ELR (cell line): ENCODE measurements at regions not wholly inside any gene's neighbourhood (a gene's known extent, or its start where the extent isn't known, plus 50 kb on each side); places are given as distances from the start of the nearest gene placed in this dataset.
A peak's percentile ranks its signal among the peaks of the same experiment; 100 is the strongest.

Experiments
- DNase-seq: peaks from one replicate; pipeline ENCODE4 v3.0.0-alpha.2; 2015; ENCODE audit warnings: low read depth

DNA sequence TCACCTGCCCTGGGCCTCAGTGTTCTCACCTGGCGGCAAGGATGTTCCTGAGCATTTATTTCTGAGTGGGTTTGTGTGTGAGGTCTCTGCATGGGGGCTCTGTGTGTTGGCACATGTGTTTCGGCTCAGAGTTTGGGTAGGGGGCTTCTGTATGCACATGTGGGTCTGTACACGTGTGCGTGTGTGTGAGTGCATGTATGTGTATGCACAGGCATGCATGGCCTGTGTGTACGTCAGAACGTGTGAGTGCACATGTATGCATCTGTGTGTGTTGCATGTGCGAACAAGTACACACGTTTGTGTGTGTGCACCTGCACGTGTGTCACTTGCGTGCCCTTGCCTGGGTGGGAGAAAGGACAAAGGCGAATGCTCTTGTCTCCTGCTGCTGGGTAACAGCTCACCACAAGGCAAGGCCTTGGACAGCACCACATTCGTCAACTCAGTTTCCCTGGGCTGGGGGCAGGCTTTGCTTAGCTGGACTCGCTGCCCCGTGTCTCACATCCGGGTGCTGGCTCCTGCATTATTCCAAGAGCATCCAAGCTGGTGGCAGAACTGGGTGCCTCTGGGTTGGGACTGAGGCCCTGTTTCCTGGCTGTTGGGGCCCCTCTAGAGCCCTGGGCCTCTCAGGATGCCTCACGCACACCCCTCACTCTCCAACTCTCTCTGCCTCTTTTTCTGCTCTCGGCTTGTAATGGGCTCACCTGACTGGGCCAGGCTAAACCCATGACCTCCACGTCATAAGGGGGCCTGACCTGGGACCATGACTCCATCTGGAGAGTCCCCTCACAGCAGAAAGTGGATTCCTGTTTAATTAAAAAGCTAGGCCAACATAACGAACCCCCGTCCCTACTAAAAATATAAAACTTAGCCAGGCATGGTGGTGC, 153.6 kb upstream of the C14orf180 start:
- DNase-seq = no peak

DNA sequence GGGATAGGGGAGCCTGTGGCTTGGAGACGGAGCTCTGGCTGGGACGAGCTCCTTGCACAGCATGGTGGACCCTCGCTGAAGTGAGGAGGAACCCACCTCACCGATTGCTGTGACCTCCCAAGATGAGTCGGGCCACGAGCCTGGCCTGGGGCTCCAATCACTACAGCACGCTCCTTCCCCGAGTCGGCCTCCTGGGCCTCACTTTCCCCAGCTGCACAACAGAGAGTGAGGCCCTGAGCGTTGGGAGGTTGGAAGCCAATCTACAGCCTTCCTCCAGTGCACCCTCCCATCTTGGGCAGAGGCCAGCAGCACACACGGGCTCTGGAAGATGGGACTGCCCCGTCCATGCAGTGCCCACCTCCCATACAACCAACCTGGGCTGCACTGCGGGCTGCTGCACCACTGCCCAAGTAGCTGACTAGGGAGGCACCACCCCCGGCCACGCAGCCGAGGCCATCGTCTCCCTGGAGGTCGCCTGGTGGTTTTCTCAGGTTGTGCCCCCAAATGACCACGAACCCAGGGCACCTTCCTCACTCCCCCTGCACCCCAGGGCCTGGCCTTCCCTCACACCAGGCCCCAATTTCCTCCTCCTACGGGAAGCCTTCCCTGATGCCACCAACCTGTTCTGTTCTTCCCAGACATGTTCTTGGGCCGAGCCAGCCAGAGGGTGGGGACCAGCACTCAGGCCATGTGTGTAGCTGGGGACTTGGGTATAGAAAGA, 152.3 kb upstream of the C14orf180 start:
- DNase-seq = no peak

DNA sequence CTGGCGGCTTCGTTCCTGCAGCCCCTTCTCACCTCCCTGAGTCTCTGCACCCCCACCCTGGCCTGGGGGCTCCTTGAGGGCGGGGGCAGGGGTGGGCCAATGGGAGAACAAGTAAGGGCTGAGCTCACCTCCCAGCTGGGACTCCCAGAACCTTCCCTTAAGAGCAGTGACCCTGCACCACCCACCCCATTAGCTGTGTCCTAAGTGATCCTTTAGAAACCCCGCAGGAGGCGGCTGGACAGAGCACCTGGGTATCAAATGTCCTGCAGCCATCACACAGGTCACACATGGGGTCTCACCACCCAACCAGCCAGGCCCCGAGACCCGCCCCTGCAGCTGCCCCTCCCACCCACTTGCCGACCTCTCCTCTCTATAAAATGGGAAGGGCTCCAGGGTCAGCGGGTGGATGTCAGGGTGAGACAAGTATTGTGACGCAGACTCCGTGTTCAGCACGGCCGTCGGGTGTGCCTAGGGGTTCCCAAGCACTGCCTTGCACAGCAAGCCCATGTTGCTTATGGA, 151.2 kb upstream of the C14orf180 start:
- DNase-seq = no peak

DNA sequence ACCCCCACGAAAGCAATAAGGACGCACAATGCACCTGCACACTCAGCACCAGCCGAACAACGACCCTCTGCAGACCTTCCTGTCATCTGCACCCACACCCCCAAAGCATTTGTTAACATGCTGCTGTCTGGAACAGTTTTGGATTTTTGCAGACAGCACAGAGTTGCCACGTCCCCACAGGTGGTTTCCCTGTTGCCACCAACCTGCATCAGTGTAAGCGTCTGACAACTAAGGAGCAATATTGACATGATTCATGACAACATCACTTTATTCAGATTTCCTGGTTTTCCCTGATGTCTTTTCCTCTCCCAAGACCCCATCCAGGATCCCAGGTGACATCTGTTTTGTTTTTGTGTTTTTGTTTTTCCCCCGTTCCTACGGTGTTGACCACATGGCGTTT, 150.7 kb upstream of the C14orf180 start:
- no peak for DNase-seq

DNA sequence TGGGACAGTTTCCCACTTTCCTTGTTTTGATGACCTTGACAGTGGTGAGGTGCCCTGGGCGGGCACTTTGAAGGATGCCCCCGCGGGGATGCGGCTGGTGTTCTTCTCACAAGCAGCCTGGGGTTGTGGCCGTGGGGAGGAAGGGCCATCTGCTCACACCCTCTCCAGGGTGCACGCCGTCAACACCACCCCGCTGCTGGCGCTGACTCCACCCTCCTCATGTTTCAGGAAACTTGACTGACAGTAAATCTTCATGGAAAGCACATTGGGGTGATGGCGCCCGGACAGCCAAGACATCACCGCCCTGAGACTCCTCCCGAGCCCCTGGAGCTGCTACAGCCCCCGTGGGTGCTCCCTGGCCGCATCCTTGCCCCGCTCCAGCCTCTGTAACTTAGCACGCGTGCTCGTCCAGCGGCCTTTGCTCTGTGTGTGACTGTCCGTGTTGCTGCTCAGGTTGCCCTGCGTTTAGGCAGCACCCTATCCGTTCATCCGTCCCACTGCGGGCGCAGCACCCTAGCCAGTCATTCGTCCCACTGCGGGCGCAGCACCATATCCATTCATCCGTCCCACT, 150.2 kb upstream of the C14orf180 start:
- no peak for DNase-seq

DNA sequence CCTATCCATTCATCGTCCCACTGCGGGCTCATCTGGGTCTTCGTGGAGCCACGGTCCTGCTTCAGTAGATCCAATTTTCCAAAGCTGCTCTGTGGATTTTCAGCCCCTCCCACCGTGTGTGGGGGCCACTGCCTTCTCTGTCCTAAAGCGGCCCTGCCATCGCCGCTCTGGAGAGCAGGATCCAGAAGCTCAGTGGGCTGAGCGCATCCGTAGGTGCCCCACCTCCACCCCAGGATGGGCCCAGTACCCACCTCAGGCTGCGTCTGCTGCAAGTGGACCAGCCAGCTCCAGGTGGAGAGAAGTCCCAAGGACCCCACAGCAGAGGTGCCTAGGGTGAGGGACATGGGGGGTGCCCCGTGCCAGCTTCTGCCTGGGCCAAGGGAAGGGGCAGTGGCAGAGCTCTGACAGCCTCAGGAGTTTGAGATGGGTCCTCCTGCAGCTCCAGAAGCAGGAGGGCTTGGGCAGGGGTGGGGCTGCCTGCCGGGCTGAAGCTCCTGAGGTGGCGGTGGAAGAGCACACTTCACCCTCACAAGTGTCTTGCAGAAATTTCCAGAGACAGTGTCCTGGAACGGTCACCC, 148.1 kb upstream of the C14orf180 start:
- DNase-seq = no peak

DNA sequence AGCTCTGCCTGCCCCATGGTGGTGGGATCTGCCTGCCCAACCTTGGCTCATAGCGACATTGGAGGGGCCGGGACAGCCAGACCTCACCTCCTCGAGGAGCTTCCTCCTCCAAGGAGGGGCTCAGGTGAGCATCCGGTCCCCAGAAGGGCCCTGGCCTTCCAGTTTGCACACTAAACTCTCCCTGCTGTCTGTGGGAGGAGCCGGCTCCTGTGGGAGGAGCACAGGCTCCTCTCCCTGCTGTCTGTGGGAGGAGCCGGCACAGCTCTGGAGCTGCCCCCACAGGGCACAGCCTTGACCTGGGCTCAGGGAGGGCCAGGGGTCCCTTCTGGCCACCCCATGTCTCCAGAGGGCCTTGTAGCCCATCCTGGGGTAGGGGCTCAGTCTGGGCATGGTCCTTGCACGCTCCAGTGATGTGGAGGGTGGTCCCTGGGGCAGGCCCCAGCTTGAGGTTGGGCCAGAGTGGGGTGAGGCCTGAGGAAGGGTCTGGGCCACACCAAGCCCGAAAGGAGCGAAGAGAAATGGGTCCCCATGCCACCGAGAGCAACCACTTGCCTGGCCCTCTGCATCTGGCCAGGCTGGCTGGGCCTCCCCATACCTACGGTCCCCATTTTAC, 147.5 kb upstream of the C14orf180 start:
- DNase-seq = no peak

DNA sequence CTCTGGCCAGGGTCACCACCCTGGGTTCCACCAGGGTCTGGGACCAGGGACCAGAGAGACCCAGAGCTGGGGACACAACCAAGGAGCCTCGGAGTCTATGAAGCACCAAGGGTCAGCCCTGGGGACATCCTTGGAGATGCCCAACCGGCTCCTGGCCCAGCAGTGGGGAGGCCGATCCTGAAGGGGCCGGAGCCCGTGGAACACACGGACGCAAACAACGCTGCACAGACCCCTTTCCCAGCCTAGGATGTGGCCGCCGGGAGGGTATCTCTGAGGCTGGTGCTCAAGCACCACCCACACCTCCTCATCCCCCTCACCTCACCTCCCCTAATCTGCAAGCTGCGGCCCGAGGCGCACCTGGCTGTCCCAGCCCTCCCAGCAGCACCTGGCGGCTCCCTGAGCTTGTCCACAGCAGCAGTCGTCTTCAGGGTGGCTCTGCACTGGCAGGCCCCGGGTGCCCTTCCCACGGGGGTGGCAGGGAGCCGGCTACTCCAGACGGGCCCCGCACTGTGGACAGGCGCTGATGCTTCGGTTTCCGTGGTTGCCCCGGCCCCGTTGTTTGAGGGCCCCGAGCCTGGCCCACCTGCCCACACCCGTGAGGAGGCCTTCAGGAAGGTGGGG, 146.8 kb upstream of the C14orf180 start:
- no peak for DNase-seq

DNA sequence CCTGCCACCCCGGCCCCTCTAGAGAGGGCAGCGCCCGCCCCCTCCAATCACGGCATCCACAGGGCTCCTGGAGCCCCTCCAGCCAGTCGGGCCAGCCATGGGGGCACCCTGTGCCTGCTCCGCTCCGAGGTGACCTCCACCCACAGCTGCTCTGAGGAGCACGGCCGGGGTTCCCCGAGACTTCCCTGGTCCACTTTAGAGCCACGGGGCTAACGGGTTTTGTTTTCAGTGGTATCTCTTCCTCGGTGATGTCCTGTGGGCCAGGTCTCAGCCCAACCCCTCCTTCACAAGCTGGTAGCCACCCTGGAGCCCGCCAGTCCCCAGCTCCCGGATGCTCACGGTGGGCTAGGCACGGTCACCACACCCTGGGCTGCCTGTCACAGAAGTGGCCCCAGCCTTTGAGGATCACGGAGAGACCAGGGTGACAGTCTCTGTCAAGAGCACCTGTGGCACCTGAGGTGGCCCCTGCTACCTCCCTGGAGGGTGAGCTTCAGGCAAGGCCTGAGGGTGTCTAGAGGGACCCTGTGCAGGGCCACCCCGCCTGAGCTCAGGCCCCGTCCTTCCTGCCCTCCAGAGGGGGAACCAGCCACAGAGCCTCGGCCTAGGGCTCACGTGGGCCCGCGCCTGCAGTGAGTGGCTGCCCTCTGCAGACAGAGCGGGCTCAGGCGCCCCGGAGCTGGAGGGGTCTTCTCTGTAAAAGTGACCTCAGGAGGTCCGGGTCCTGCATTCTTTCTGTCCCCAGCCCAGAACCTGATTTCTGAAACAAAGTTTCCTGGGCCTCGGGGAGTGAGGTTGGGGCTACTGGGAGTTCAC, 146.0 kb upstream of the C14orf180 start:
- DNase-seq = no peak

DNA sequence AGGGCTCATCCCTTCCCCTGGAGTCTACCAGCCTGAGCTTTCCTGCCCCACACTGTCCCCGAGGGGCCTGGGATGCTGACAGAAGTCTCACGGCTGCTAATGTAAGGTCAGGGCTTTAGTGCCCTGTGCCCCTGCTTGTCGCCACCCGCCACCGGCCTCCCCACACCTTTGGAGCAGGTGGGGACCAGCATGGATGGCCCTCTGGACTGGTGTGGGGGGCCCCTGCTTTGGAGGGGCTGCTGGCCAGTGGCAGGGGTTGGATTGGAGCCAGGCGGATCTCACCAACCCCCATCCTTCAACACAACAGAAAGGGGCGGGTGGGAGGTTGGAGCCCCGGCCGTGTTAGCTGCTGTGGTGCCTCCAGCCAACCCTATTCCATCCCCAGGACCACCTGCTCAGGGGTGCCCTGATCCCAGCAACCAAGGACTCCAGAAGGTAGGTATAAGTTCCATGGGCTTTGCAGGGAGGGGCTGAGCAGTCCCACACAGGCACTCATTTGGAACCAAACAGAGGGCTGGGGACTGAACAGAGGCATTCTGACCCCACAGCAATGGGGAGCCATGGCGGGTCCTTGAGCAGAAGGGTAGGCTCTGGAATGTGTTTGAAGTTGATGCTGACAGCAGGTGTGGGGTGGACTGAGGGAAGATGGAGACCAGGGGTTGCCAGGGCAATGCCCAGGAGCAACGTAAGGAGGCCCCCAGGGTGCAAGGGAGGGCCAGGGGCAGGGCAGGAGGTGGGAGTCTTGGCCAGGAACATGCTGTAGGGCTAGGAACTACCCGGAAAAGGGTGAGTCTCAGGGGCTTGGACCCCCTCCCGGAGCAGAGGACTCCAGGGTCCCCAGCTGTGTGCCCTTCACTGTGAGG, 145.1 kb upstream of the C14orf180 start:
- DNase-seq = no peak

DNA sequence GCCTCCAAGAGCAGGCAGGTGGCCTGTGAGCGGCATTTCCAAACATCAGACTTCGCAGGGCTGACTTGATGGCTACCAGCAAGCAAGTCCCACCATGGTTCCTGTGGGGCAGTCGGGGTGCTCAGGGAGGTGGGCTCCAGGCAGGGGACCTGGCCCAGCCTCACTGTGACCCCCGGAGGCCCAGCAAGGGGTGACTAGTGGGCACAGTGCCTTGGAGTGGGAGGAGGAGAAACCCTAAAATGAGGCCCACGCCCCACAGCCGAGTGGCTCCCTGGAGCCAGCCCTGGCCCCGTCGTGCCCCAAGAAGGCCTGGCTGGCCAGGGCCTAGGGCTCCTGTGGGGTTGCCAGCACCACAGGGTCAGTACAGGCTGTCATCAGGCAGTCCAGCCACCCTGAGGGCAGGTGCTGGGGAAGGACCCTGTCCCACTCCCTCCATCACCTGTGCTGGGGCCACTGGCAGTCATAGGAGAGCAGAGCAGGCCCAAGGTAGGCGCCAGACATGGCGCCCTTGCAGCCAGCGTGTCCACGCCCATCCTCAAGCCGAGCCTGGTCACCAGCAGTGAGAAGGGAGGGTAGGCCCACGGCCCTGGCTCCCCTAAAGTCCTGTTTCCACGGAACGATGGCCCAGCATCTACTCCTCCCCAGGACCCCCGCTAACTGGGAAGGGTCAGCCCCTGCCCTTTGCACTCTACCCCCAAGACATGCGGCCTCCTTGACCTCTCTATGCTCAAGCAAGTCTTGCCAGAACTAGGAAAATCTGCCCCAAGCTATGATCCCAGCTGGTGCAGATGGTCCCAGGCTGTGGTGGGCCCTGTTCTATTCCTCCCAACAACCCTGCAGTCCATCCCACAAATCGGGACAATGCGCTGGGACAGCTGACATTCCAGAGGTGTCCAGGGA, 144.2 kb upstream of the C14orf180 start:
- no peak for DNase-seq

DNA sequence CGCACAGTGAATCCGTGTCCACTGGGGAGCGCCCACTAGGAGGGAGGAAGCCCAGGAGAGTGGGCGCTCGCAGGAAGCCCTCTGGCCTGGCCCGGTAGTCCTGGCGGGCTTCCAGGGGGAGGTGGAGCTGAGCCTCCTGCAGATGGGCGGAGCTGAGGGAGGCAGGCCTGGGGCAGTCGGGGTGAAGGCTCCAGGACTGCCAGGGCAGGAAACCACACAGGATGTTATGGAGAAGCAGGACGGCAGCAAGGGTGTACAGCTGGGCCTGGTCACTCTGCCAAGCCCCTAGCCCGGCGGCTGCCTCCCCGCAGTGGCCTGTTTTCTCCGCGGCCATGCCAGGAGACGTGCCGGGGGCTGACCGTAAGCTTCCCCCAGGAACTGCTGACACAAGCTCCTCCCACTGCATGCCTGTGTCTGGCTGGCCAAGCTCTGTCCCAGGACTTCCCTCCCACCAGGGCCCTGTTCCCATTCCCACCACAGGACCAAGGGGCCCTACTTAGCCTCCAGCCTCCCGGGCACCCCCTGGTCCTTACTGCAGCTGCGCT, 143.4 kb upstream of the C14orf180 start:
- DNase-seq = peak; percentile 6

DNA sequence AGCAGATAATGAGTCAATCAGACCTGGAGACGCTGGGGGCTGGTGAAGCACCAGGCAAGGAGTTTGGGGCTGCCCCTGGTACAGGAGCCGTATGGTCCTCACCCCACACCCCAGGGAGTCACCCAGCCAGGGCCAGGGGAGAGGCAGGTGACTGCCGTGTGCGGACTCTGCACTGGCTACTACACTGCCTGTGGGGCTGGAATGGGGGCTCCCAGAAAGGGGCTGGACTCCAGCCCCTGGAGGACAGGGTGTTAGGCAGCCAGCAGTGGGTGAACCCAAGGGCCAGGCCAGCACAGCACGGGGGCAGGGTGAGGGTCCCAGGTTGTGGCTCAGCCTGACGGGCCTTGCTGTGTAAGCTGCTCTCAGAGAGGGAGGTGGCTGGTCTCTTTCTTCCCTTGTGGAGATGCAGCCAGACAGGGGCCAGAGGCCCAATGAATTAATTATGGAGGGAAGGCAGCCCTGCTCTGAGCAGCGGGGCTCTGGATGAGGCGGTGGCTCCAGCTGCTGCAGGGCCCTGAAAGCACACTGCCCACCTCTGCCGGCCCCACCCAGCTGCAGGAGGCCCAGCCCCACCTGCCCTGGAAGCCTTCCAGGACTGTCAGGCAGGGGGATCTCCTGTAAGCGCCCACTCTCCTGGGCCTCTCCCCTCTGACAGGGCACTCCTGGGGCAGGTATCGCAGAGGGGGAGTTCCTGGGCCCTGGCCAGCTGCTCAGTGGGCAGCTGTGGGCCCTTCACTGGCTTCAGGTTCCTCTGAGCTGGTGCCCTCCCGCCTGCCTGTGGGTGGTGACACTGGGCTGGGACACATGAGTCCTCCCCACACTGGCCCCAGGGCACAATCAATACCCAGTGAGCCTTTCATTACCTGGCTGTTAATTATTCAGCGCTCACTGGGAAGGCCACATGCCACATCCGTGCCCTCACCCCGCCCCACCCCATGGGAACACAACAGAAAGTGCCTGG, 142.5 kb upstream of the C14orf180 start:
- no peak for DNase-seq

DNA sequence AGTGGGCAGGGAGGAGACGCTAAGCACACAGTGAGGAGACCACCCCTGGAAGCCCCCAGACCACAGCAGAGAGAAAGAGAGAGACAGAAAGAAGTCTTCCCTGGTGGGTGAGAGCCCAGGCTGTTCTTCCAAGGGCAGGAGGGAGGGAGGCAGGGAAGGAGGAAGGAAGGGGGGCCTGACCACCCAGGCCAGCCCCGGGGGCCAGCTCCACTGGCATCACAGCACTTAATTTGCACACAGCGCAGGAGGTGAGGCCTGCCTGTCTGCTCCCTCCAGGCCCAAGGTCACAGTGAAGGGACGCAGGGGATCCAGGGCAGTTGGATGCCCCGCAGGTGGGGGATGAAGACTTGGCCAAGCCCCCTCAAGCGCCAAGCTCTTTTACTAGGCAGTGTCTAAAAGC, 141.9 kb upstream of the C14orf180 start:
- DNase-seq = no peak

DNA sequence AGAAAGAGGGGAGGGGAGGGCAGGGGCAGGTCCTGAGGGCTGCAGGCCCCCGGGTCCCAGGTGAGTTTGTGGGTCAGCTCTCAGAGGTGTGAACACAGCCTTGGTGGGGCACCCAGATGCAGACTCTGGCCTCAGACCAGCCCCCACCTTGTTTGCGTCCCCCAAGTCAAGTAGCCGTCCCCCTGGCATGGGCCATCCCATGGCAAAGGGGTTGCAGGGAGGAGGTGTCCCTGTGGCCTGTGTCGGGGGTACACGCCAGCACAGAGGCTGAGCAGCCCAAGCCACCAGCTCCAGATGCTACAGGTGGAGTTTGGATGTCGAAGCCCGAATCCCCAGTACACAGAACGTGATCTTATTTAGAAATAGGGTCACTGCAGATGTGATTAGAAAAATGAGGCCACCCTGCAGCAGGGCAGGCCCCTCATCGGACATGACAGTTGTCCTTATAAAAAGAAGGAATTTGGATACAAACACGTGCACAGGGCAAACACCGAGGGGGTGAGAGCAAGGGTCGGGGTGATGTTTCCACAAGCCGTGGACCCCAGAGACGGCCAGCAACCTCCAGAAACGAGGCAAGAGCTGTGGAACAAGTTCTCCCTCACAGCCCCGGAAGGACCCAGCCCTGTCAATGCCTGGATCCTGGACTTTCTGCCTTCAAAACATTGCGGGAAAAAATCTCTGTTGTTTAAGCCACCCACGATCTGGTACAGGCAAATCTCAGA, 141.2 kb upstream of the C14orf180 start:
- DNase-seq = no peak

DNA sequence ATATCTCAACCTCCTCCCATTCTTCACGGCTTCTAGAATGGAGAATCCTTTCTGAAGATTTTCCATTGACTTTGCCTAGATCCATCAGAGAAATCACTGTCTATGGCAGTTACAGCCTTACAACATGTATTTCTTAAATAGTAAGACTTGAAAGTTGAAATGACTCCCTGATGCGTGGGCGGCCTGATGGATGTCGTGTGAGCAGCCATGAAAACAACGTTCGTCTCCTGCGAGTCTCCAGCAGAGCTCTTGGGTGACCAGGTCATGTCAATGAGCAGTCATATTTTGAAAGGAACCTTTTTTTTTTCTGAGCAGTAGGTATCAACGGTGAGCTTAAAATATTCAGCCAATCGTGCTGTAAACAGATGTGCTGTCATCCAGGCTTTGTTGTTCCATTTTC, 139.9 kb upstream of the C14orf180 start:
- DNase-seq = no peak
